Muscle of arm (tissue), 1 donor: ENCODE measurements at regions not wholly inside any gene's neighbourhood (a gene's known extent, or its start where the extent isn't known, plus 50 kb on each side); places are given as distances from the start of the nearest gene placed in this dataset.
"Not testable (repeated sequence)": the region's sequence is repeated elsewhere in the genome, so short reads cannot be mapped to it uniquely, and the experiment has no call there.

Source experiments
- DNase-seq: peaks from one replicate; pipeline ENCODE4 v3.0.0-alpha.2; 2013

DNA sequence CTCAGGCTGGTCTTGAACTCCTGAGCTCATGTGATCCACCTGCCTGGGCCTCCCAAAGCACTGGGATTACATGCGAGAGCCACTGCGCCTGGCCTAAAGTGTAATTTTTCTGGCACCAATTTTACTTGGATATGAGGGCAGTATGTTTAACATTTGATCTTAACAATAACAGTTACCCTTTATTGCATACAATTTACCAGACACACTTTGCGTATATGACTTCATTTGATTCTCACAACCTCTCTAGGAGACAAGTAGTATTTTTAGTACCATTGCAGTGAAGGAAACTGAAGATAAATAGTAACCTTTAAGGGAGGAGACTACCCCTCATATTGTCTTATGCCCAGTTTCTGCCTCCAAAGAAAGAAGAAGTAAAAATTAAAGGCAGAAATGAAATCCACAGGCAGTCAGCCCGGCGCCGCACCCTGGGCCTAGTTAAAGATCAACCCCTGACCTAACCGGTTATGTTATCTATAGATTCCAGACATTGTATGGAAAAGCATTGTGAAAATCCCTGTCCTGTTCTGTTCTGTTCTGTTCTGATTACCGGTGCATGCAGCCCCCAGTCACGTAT lies 54.0 kb downstream of the CYP26A1 start:
- not testable (repeated sequence) for DNase-seq

- no peak for DNase-seq
Observed at GRCh38 chr10:93131986-93132385, 58.3 kb downstream of the CYP26A1 start.

- DNase-seq, result no peak
Observed at GRCh38 chr10:93138113-93138870, 64.6 kb downstream of the CYP26A1 start.

- no peak for DNase-seq
Observed at GRCh38 chr10:93139059-93139655, 65.5 kb downstream of the CYP26A1 start.

DNA sequence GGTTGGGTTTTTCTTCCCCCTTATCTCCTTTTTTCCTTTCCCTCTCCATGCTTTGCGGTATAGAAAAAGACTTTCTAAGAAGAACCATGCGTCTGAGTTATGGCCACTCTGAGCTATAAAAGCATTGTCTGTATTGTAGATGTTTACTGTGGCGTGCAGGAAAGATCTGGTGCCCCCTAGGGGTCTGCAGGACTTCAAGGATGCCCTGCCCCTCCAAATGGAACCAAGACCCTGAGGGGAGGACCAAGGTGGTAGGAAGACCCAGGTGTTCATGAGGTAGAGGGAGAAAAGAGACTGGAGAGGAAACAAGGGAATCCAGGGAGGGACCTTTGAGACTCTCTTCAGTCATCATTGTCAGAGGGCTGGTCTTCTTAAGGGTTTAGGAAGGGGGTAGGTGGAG lies 68.8 kb downstream of the CYP26A1 start:
- DNase-seq, result no peak

- DNase-seq, result no peak
Observed at GRCh38 chr10:93143281-93143680, 69.6 kb downstream of the CYP26A1 start.

DNA sequence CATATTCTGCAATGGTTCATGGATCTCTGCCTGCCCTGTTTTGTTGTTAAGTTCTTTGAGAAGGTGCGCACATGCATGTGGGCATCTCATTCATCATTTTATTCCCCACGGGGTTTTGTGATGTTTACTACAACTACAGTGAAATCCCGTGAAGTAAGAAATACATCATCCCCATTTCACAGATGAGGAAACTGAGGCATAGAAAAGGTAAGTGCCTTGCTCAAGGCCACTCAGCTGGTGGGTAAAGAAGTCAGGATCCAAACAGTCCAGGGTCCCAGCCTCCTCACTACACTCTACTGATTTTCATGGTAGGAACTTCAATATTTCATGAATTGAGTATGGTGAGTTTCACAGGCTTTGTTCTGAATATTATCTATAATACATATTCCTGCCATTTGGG lies 72.6 kb downstream of the CYP26A1 start:
- DNase-seq, result no peak

DNA sequence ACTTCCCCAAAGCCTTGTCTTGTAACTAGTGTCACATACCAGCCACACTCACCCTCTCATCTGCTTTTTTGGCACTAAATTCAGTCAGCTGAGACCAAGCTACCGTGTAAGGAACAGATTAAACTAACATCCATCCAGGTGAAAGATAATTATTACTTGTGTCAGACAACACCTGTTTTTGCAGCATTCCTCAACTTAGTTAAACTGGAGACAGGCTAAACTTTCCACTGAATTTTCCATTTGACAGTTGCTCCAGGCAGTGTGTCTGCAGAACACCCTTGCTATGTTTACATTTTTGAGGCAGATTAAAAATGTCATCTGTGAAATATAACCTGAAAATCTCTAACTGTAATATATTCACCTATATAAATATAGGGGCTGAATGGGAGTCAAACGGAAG lies 73.6 kb downstream of the CYP26A1 start:
- DNase-seq, result peak; percentile 19

DNA sequence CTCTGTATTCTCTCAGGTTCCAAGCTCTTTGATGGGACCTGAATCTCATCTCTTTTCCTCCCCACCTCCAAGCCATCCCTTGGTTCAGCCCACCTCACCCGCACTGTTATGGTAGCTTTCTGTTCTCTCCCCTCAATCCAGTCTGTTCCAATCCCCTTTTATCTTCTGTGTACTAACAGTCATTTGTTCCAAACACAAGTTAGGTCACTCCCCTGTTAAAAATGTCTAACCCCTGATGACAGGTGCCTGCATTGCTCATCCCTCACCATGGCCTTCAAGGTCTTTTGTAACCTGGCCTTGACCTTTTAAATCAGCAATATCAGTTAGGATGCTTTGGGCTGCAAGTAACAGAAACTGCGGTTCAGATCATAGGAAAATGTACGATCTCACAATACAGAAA lies 74.8 kb downstream of the CYP26A1 start:
- no peak for DNase-seq

DNA sequence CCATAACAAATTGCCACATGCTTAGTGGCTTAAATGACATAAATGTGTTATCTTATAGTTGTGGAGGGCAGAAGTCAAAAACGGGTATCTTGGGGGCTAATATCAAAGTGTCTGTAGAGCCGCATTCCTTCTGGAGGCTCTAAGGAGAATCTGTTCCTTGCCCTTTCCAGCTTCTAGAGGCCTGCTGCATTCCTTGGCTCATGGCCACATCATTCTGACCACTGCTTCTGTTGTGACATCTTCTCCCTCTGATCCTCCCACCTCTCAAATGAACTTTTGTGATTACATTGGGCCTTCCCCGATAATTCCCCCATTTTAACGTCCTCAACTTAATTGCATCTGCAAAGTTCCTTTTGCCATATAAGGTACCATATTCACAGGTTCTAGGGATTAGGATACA lies 76.1 kb downstream of the CYP26A1 start:
- DNase-seq, result no peak

- no peak for DNase-seq
Observed at GRCh38 chr10:93150289-93150688, 76.6 kb downstream of the CYP26A1 start.

GRCh38 chr10:93150990-93151547 lies 77.4 kb downstream of the CYP26A1 start:
- no peak for DNase-seq

DNA sequence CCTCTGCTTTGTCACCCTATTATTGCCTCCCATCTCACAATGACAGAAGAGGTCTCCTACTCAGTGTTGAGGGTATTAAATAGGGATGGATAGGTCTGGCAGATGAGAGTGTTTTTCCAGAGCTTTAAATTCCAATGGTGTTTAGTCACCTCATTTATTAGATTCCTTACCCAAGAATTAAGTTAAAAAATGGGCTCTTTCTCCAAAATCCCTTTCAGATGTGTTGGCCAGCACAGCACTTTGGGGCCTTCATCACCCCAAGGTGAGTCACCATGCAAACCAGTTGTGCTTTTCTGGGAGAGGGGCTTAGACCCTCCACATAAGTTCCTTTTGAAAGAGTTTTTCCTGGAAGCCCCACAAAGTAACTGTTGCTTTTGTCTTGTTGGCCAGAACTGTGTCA lies 78.4 kb downstream of the CYP26A1 start:
- peak; percentile 31 for DNase-seq

GRCh38 chr10:93154531-93154930 lies 80.8 kb downstream of the CYP26A1 start:
- DNase-seq, result no peak

DNA sequence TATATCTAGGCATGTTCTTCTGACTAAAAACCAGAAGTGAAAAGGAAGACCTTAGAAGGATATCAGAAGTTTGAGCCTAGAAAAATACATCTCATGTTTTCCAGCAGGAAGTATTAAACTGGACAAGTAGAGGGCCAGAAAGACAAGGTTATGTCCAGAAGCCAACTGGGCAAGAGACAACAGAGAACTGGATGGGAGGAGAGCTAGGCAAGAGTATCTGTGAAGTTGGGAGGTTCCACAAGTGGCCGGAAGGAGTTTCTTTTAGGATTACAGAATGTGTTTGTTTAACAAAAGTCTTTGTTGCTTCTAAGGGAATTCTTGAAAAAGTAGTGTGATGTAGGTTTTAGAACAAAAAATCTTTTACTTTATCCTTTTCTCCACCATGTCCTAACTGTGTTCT lies 86.4 kb downstream of the CYP26A1 start:
- DNase-seq, result no peak

DNA sequence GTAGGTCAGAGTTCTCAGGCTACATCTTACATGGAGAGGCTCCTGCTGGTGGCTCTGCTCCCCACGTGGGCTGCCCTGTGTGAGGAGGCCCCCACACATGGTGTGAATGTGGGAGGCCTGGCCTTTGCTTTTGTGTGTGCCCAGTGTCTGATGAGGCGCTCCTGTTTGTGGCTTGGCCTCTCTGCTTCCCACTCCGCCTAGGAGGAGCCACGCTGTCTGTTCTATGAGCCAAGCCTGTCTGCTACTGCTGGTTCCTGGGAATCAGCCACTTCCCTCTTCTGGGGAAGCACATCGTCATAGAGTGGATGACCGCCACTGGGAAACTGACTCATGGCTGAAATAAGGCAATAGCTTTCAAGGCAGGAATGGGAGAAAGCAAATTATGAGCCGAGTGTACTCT lies 87.1 kb downstream of the CYP26A1 start:
- no peak for DNase-seq

- no peak for DNase-seq
Observed at GRCh38 chr10:93165367-93165766, 91.7 kb downstream of the CYP26A1 start.

- no peak for DNase-seq
Observed at GRCh38 chr10:93166134-93166533, 92.4 kb downstream of the CYP26A1 start.

DNA sequence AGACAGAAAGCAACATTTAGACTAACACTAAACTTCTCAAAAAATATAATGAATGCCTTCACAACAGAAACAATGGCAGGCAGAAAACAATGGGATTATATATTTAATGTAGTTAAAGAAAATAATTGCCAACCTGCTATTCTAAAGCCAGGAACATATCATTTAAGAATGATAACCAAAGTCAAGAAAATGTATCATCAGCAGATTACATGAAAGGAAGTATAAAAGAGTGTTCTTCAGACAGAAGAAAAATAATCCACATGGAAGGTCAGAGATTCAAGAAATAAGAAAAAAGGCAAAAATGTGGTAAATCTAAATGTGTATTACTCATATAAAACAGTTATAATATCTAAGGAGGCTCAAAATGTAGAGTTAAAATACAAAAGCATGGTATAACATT lies 98.1 kb downstream of the CYP26A1 start:
- no peak for DNase-seq

- DNase-seq, result no peak
Observed at GRCh38 chr10:93173967-93174845, 100.5 kb downstream of the CYP26A1 start.

DNA sequence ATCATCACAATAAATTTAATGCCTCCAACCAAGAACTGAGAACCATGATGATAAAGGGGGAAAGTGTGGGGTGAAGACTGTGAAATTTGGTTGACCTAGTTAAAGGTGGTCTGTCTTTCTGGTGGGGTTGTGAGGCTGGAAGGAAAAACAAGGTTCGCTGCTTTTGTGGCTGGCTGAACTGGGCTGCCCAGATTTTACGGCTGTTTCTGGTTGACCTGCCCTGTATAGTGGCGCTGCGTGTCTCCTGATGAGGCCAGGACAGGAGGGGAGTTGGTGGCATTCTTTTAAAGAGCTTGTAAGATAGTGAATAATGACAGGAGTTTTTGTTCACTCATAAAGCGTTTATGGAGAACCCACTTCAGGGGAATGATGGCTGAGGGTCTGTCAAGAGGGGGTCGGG lies 101.8 kb downstream of the CYP26A1 start:
- DNase-seq, result no peak

DNA sequence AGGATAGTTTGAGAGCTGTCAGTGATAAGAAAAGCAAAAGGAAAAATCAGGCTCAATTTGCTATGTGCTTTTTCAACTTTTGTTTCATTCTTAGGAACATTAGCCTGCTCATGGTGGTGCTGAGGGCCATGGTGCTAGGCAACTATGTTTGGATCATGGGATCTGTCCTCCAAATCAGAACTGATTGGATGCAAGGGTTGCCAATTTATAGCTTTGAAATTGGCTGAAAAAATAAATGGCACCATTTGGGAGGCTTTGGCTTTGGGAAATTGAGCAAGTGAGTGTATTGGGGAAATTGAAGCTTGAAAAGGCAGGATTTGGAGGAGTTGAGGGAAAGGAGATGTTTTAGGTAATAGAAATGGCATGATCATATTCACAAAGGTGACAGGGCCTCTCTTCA lies 103.8 kb downstream of the CYP26A1 start:
- no peak for DNase-seq
